ENCODE measurements at regions not wholly inside any gene's neighbourhood (a gene's known extent, or its start where the extent isn't known, plus 50 kb on each side); places are given as distances from the start of the nearest gene placed in this dataset.

GRCh38 chr14:104246401-104247335 lies 108.3 kb downstream of the KIF26A start:
- no peak for TF ChIP-seq CTCF (IDR thresholded peaks at IDR 0.05; ENCODE audit: borderline replicate concordance, insufficient read depth, low read depth, low read length)
- H3K4me3 ChIP-seq (ENCODE audit: low read depth, low read length): no peak overlapping the region

GRCh38 chr14:104247336-104248202 lies 109.2 kb downstream of the KIF26A start:
- TF ChIP-seq CTCF (IDR thresholded peaks at IDR 0.05; ENCODE audit: borderline replicate concordance, insufficient read depth, low read depth, low read length): no peak
- H3K4me3 ChIP-seq (ENCODE audit: low read depth, low read length): no peak overlapping the region

- no peak overlapping the region for H3K4me3 ChIP-seq (ENCODE audit: low read depth, low read length)
- no peak for TF ChIP-seq CTCF (IDR thresholded peaks at IDR 0.05; ENCODE audit: borderline replicate concordance, insufficient read depth, low read depth, low read length)
Observed at GRCh38 chr14:104248203-104249055, 110.0 kb downstream of the KIF26A start.

GRCh38 chr14:104249089-104249488 lies 110.7 kb downstream of the KIF26A start:
- H3K4me3 ChIP-seq (ENCODE audit: low read depth, low read length): no peak overlapping the region

GRCh38 chr14:104249706-104250105 lies 111.3 kb downstream of the KIF26A start:
- no peak for TF ChIP-seq CTCF (IDR thresholded peaks at IDR 0.05; ENCODE audit: borderline replicate concordance, insufficient read depth, low read depth, low read length)
- no peak overlapping the region for H3K4me3 ChIP-seq (ENCODE audit: low read depth, low read length)

More at GRCh38 chr14:104249089-104249488, 110.7 kb downstream of the KIF26A start:
- TF ChIP-seq CTCF (IDR thresholded peaks at IDR 0.05; ENCODE audit: borderline replicate concordance, insufficient read depth, low read depth, low read length): no peak

GRCh38 chr14:104250175-104250574 lies 111.8 kb downstream of the KIF26A start:
- no peak for TF ChIP-seq CTCF (IDR thresholded peaks at IDR 0.05; ENCODE audit: borderline replicate concordance, insufficient read depth, low read depth, low read length)
- H3K4me3 ChIP-seq (ENCODE audit: low read depth, low read length): no peak overlapping the region

Measured in GM12875 (cell line).